OCI-LY7 (cell line): ENCODE measurements at regions not wholly inside any gene's neighbourhood (a gene's known extent, or its start where the extent isn't known, plus 50 kb on each side); places are given as distances from the start of the nearest gene placed in this dataset.

ENCODE experiments used
- BruUV-seq: library from RNA; stranded (reverse); fragments of 400-500 nt; replicated peaks from 2 replicates; lab custom pipeline; 2021; lab: Mats Ljungman, UMichigan
- CTCF ChIA-PET: fragments of 300-600 bp; sonication (Branson Sonifier 250); formaldehyde crosslinking; loops from one replicate; lab custom pipeline; 2022; ENCODE audit warnings: antibody characterized with exemption; ENCODE audit not compliant: unreplicated experiment; lab: Charles Lee
- POLR2A ChIA-PET: fragments of 300-600 bp; sonication (Branson Sonifier 250); formaldehyde crosslinking; loops from one replicate; lab custom pipeline; 2022; ENCODE audit warnings: antibody characterized with exemption; lab: Charles Lee
- DNase-seq: peaks from one replicate; pipeline ENCODE4 v3.0.0-alpha.2; 2015; ENCODE audit warnings: low spot score
- H2AFZ ChIP-seq: fragments of 200-600 bp; sonication (generic), shearing (Covaris generic); 2 replicates; pipeline ENCODE4 v1.6.1; 2014; ENCODE audit warnings: mild to moderate bottlenecking, antibody characterized with exemption, low read length, moderate library complexity
- H3K27ac ChIP-seq: fragments of 200-600 bp; sonication (generic); 2 replicates; pipeline ENCODE4 v1.5.1; 2014; ENCODE audit warnings: mixed run types, low read depth, mild to moderate bottlenecking, moderate library complexity, low read length, inconsistent platforms; ENCODE audit not compliant: poor library complexity, severe bottlenecking
- H3K36me3 ChIP-seq: fragments of 200-600 bp; sonication (generic); 2 replicates; pipeline ENCODE4 v1.6.1; 2014; ENCODE audit warnings: mild to moderate bottlenecking, antibody characterized with exemption, low read length, moderate library complexity, mixed read lengths; ENCODE audit not compliant: insufficient read depth
- H3K4me1 ChIP-seq: fragments of 200-600 bp; sonication (generic); 2 replicates; pipeline ENCODE4 v1.5.1; 2014; ENCODE audit warnings: mild to moderate bottlenecking, low read length; ENCODE audit not compliant: insufficient read depth, poor library complexity, severe bottlenecking
- H3K4me2 ChIP-seq: fragments of 200-600 bp; sonication (generic); 2 replicates; pipeline ENCODE4 v1.6.1; 2014; ENCODE audit warnings: mild to moderate bottlenecking, low read length
- H3K4me3 ChIP-seq: fragments of 200-600 bp; sonication (generic); 2 replicates; pipeline ENCODE4 v1.5.1; 2014; ENCODE audit warnings: mild to moderate bottlenecking, low read depth, low read length; ENCODE audit not compliant: poor library complexity, severe bottlenecking
- H3K79me2 ChIP-seq: fragments of 200-600 bp; sonication (generic); 2 replicates; pipeline ENCODE4 v1.6.1; 2016; ENCODE audit warnings: low read depth, mild to moderate bottlenecking, low read length, moderate library complexity, mixed read lengths; ENCODE audit not compliant: insufficient read depth
- H3K9me2 ChIP-seq: fragments of 200-600 bp; sonication (generic); 2 replicates; pipeline ENCODE4 v1.6.1; 2016; ENCODE audit warnings: mild to moderate bottlenecking, low read length, mixed read lengths; ENCODE audit not compliant: insufficient read depth
- H3K9me3 ChIP-seq: fragments of 200-600 bp; sonication (generic); 2 replicates; pipeline ENCODE4 v1.6.1; 2014; ENCODE audit warnings: mild to moderate bottlenecking, mixed run types, low read length, mixed read lengths
- H4K20me1 ChIP-seq: fragments of 200-600 bp; sonication (generic); 2 replicates; pipeline ENCODE4 v1.6.1; 2014; ENCODE audit warnings: mild to moderate bottlenecking, antibody characterized with exemption, low read length, moderate library complexity, mixed read lengths; ENCODE audit not compliant: insufficient read depth
- EZH2phosphoT487 ChIP-seq: fragments of 200-600 bp; sonication (generic); IDR thresholded peaks from 2 replicates; pipeline ENCODE4 v1.6.1; 2018; ENCODE audit warnings: low read depth, borderline replicate concordance, mild to moderate bottlenecking, mixed run types, antibody characterized with exemption, low read length, moderate library complexity, mixed read lengths
- intact Hi-C: fragments of 100-400 bp; cut with micrococcal nuclease; formaldehyde crosslinking; loops from one replicate; pipeline ENCODE4 v1.10.0; 2022; ENCODE audit not compliant: unreplicated experiment
- TF ChIP-seq, protein P1 (sequence below): fragments of 200-600 bp; sonication (generic); conservative IDR thresholded peaks from 2 replicates; pipeline ENCODE4 v1.5.1; 2014; ENCODE audit warnings: mild to moderate bottlenecking, antibody characterized with exemption, low read length, moderate library complexity, mixed read lengths

DNA sequence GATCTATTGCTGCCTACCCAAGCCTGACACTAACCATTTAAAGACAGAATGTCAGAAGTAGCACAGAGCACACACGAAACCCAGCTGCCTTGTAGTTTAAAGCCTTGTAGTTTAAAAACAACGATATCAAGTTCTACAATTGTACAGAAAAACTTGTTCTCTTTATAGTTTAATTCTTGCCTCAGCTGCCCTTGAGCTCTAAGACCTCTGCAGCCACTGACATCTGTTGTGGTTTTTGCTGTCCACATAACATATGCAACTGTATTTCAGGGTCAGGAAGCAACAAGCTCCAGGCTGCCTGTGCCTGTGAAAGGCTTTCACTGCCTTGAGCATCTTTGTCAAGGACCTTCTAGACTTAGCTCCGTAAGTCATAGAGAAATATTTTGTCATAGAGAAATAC is 227.2 kb downstream of the SPCS3 start:
- CTCF ChIA-PET: no interaction called here
- Histone ChIP-seq H4K20me1 (no peaks in the 10 kb centered on the region), H3K4me3 (no peak overlapping the region), H3K27ac (no peak overlapping the region), H3K79me2 (no peaks in the 10 kb centered on the region), H3K4me2 (no peak overlapping the region), H2AFZ (no peak overlapping the region), H3K9me3 (no peaks in the 10 kb centered on the region), H3K36me3 (no peaks in the 10 kb centered on the region), H3K9me2 (no peaks in the 10 kb centered on the region), H3K4me1 (no peaks in the 10 kb centered on the region)
- BruUV-seq: no TSS peak
- POLR2A ChIA-PET: no interaction called here
- no peak for TF ChIP-seq EZH2phosphoT487
- DNase-seq: no peak
- intact Hi-C loops: no loop called here

DNA sequence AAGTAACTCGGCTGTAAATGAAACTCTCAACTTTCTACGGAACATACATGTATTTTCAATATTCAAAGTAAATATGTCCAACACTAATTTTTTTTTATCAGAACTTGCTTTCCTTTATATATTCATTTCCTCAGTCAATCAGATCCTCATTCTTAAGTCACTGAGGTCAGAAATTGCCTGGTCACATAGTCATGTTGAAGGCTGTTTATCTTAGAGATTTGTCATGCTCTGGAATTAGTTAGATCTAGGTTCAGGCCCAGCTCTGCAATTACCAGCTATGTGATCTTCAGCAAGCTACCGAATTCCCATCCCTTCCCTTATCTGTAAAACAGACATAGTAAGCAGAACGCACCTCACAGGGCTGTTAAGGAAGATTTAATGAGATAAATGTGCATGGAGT is 228.8 kb downstream of the SPCS3 start:
- Histone ChIP-seq H3K27ac (no peak overlapping the region), H3K4me2 (no peak overlapping the region), H3K36me3 (no peaks in the 10 kb centered on the region), H4K20me1 (no peaks in the 10 kb centered on the region), H3K4me3 (no peak overlapping the region), H3K79me2 (no peaks in the 10 kb centered on the region), H3K4me1 (no peaks in the 10 kb centered on the region), H2AFZ (no peak overlapping the region), H3K9me2 (no peaks in the 10 kb centered on the region), H3K9me3 (no peaks in the 10 kb centered on the region)
- no TSS peak for BruUV-seq
- ChIA-PET POLR2A (no interaction called here), CTCF (no interaction called here)
- TF ChIP-seq EZH2phosphoT487: no peak
- intact Hi-C loops: no loop called here
- no peak for DNase-seq

DNA sequence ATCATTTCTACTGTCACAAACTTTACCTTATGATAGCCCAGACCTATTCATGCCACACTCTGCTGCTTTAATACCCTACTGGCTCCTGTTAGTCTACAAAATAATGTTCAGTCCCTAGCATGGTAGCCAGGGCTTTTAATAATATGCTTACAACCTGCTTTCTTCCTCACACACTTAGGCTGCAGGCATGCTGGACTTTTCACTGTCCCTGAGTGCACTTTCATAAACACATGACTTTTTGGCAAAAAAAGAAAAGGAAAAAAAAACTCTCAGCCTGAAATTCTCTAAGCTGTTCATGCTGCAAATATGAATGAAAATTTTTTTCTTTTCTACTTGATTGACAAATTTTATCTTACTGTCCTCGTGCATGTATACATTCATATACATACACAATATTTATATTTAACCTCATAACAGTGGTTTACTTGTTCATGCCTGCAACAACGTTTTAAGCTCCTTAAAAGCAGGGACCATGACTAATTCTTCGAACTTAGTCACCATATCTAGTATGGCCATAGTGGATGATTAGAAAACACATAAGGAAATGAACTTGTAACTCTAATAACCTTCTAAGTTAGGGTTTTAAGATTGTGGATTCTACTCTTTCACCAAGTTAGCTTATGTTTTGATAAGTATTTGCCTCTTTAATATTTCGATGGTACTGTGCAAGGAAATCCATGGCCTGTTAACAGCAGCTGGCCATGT is 229.5 kb downstream of the SPCS3 start:
- no peak overlapping the region for H3K4me2 ChIP-seq
- H3K9me2 ChIP-seq: no peaks in the 10 kb centered on the region
- no peak overlapping the region for H2AFZ ChIP-seq
- POLR2A ChIA-PET: interaction anchor here (0.6 to 0.9 kb wide), 3 partner anchors 10 to 138 kb away, joined by 3 read pairs; no protein-coding TSS in a partner anchor
- no peak for TF ChIP-seq EZH2phosphoT487
- TF ChIP-seq, protein P1, sequence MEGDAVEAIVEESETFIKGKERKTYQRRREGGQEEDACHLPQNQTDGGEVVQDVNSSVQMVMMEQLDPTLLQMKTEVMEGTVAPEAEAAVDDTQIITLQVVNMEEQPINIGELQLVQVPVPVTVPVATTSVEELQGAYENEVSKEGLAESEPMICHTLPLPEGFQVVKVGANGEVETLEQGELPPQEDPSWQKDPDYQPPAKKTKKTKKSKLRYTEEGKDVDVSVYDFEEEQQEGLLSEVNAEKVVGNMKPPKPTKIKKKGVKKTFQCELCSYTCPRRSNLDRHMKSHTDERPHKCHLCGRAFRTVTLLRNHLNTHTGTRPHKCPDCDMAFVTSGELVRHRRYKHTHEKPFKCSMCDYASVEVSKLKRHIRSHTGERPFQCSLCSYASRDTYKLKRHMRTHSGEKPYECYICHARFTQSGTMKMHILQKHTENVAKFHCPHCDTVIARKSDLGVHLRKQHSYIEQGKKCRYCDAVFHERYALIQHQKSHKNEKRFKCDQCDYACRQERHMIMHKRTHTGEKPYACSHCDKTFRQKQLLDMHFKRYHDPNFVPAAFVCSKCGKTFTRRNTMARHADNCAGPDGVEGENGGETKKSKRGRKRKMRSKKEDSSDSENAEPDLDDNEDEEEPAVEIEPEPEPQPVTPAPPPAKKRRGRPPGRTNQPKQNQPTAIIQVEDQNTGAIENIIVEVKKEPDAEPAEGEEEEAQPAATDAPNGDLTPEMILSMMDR: no peak
- H3K9me3 ChIP-seq: no peaks in the 10 kb centered on the region
- no peak for DNase-seq
- H3K79me2 ChIP-seq: no peaks in the 10 kb centered on the region
- no peaks in the 10 kb centered on the region for H3K4me1 ChIP-seq
- no peaks in the 10 kb centered on the region for H4K20me1 ChIP-seq
- no TSS peak for BruUV-seq
- CTCF ChIA-PET: no interaction called here
- intact Hi-C loops: no loop called here
- no peak overlapping the region for H3K4me3 ChIP-seq
- H3K27ac ChIP-seq: no peak overlapping the region
- no peaks in the 10 kb centered on the region for H3K36me3 ChIP-seq
